HepG2 (cell line): ENCODE measurements at regions not wholly inside any gene's neighbourhood (a gene's known extent, or its start where the extent isn't known, plus 50 kb on each side); places are given as distances from the start of the nearest gene placed in this dataset.

Experiments used
- ATAC-seq: fragments of 200-7000 bp; cut with Tn5 transposase; 3 replicates; pipeline ENCODE4 v1.9.1; 2020; ENCODE audit warnings: mild to moderate bottlenecking, moderate library complexity
- BruUV-seq: library from RNA; stranded (reverse); fragments of 400-500 nt; replicated peaks from 2 replicates; lab custom pipeline; 2021; lab: Mats Ljungman, UMichigan
- CTCF ChIA-PET: fragments of 300-600 bp; formaldehyde crosslinking; extraction: SDS; loops from one replicate; lab custom pipeline; 2021; ENCODE audit warnings: low total read pairs, inconsistent platforms, low intra/inter-chr PET ratio; lab: Yijun Ruan, JAX
- POLR2A ChIA-PET: fragments of 350-600 bp; sonication (Branson Sonifier 250); formaldehyde crosslinking; loops from one replicate; lab custom pipeline; 2020; ENCODE audit warnings: antibody characterized with exemption, inconsistent platforms; lab: Yijun Ruan, JAX
- DNase-seq: peaks from one replicate; pipeline ENCODE4 v3.0.0-alpha.2; 2015; ENCODE audit warnings: low spot score
- FAIRE-seq: peaks from 3 replicates; lab custom pipeline; 2011; peaks lifted over from hg19 to GRCh38; lab: Jason Lieb, UNC
- H2AFZ ChIP-seq: one replicate; pipeline ENCODE4 v1.6.1; 2011; ENCODE audit warnings: low read length, inconsistent platforms
- H3K27ac ChIP-seq: fragments of 300-600 bp; 3 replicates; pipeline ENCODE4 v1.8.0; 2011; ENCODE audit warnings: mixed run types, mild to moderate bottlenecking, mixed read lengths, low read length, inconsistent platforms; ENCODE audit not compliant: insufficient read depth; ENCODE audit errors: extremely low read length
- H3K27me3 ChIP-seq, 2 experiments: fragments of 200-600 bp in 1 of 2; 2 replicates in 1 of 2; 3 replicates in 1 of 2; pipeline versions ENCODE4 v1.6.0 to v1.8.0; 2011; ENCODE audit warnings: low read length in 2 of 2, mild to moderate bottlenecking in 2 of 2, moderate library complexity in 2 of 2, inconsistent platforms in 1 of 2; ENCODE audit not compliant: insufficient read depth in 2 of 2, control insufficient read depth in 1 of 2
- H3K36me3 ChIP-seq, 2 experiments: fragments of 200-600 bp in 1 of 2; replicated peaks in 1 of 2; 2 replicates in 1 of 2; 3 replicates in 1 of 2; pipeline versions ENCODE4 v1.5.1 to v1.8.0; 2011; ENCODE audit warnings: low read length in 2 of 2, inconsistent platforms in 1 of 2; ENCODE audit not compliant: insufficient read depth in 2 of 2, control insufficient read depth in 1 of 2
- H3K4me1 ChIP-seq: 2 replicates; pipeline ENCODE4 v1.5.1; 2012; ENCODE audit warnings: low read length, inconsistent platforms; ENCODE audit not compliant: insufficient read depth
- H3K4me2 ChIP-seq: 2 replicates; pipeline ENCODE4 v1.6.0; 2011; ENCODE audit warnings: low read depth, low read length, inconsistent platforms
- H3K4me3 ChIP-seq, 3 experiments: fragments of 200-600 bp in 1 of 3; sonication (generic), shearing (Covaris generic) in 1 of 3; replicated peaks in 1 of 3; 2 replicates each; pipeline ENCODE4 v1.5.1; 2011 to 2016; ENCODE audit warnings: low read length in 3 of 3, inconsistent platforms in 2 of 3, low read depth in 2 of 3, mild to moderate bottlenecking in 2 of 3, control low read depth in 1 of 3, mixed read lengths in 1 of 3; ENCODE audit not compliant: insufficient read depth in 1 of 3
- H3K79me2 ChIP-seq: one replicate; pipeline ENCODE4 v1.6.1; 2011; ENCODE audit warnings: low read length, inconsistent platforms; ENCODE audit not compliant: insufficient read depth
- H3K9ac ChIP-seq: 2 replicates; pipeline ENCODE4 v1.6.0; 2011; ENCODE audit warnings: mild to moderate bottlenecking, low read depth, low read length, inconsistent platforms; ENCODE audit not compliant: insufficient read depth
- H3K9me3 ChIP-seq: 2 replicates; pipeline ENCODE4 v1.5.1; 2012; ENCODE audit warnings: mild to moderate bottlenecking, low read length
- H4K20me1 ChIP-seq: 2 replicates; pipeline ENCODE4 v1.6.0; 2011; ENCODE audit warnings: inconsistent platforms, mild to moderate bottlenecking, low read length, moderate library complexity; ENCODE audit not compliant: insufficient read depth
- GABPB1 ChIP-seq: IDR thresholded peaks from 2 replicates; pipeline ENCODE4 v1.6.1; 2016; ENCODE audit warnings: mild to moderate bottlenecking, missing genetic modification reagents, moderate library complexity, missing compliant biosample characterization
- LRRFIP1 ChIP-seq: sonication (generic); formaldehyde crosslinking; conservative IDR thresholded peaks from 2 replicates; pipeline ENCODE4 v1.4.0; 2020; ENCODE audit warnings: missing genetic modification reagents
- NFYC ChIP-seq: IDR thresholded peaks from 2 replicates; pipeline ENCODE4 v1.6.1; 2016; ENCODE audit warnings: missing genetic modification reagents, missing compliant biosample characterization
- PRPF4 ChIP-seq: fragments of 200-400 bp; formaldehyde crosslinking; IDR thresholded peaks from 2 replicates; pipeline ENCODE4 v1.6.1; 2016; ENCODE audit warnings: low read length, low read depth; ENCODE audit not compliant: poor library complexity, severe bottlenecking
- SCMH1 ChIP-seq: sonication (generic); formaldehyde crosslinking; IDR thresholded peaks from 2 replicates; pipeline ENCODE4 v1.9.0; 2021; ENCODE audit warnings: missing genetic modification reagents, mild to moderate bottlenecking, borderline replicate concordance
- ZFP37 ChIP-seq: sonication (generic); formaldehyde crosslinking; IDR thresholded peaks from 2 replicates; pipeline ENCODE4 v1.4.0; 2020; ENCODE audit warnings: missing genetic modification reagents, borderline replicate concordance
- ZNF441 ChIP-seq: sonication (generic); formaldehyde crosslinking; IDR thresholded peaks from 2 replicates; pipeline ENCODE4 v1.7.0; 2021; ENCODE audit warnings: missing genetic modification reagents, borderline replicate concordance
- ZNF720 ChIP-seq: sonication (generic); formaldehyde crosslinking; IDR thresholded peaks from 2 replicates; pipeline ENCODE4 v1.4.0; 2020; ENCODE audit warnings: missing genetic modification reagents
- WGBS: methylation state at CpG from one replicate; pipeline ENCODE4 v1.1.6; 2017; ENCODE audit warnings: low lambda C conversion rate; 5-methylcytosine and 5-hydroxymethylcytosine counted together
- in situ Hi-C: cut with HindIII; loops from 2 replicates; pipeline ENCODE4 v1.10.0; 2017; ENCODE audit warnings: low pct_unique_long_range_greater_than_20kb; ENCODE audit not compliant: extremely low pct_ligation_motif_present
- intact Hi-C: fragments of 100-400 bp; cut with micrococcal nuclease; formaldehyde crosslinking; loops from one replicate; pipeline ENCODE4 v1.10.0; 2022; ENCODE audit not compliant: unreplicated experiment

DNA sequence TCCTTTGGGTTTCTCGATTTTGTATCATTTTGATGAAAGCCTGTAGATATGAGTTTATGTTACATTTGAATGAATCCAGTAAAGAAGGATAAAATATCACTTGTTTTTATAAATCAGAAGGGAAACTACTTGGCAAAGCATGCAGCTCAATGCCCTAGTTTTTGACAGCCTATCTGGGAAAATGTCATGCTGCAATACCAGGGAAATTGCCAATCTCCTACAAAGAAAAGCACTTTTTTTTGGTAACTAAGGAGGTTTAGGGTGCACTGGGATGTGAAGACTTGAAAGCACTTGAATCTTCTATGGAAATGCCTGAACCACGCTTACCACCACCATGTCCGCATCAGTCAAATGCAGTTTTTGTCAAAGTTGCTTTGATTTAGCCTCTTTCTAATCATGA, 446.9 kb upstream of the LRRC7 start:
- H3K9me3 ChIP-seq, result peaks cover 42% of the 10 kb centered on the region
- in situ Hi-C loops (no loop called here), intact Hi-C loops (no loop called here)
- ATAC-seq, result no peak
- no peak for TF ChIP-seq ZFP37 (CRISPR knock-in tag)
- TF ChIP-seq PRPF4, result no peak
- no peak for TF ChIP-seq LRRFIP1
- no peak for TF ChIP-seq GABPB1
- TF ChIP-seq SCMH1 (CRISPR knock-in tag), result no peak
- TF ChIP-seq ZNF720 (CRISPR knock-in tag), result no peak
- TF ChIP-seq ZNF441, result no peak
- no peak for TF ChIP-seq NFYC (CRISPR knock-in tag)
- WGBS, result 14% methylated on average over 3 of the region's 3 CpGs
- FAIRE-seq, result no peak
- no peaks in the 10 kb centered on the region for H3K4me1 ChIP-seq
- H2AFZ ChIP-seq, result no peak overlapping the region
- H3K79me2 ChIP-seq, result no peaks in the 10 kb centered on the region
- H3K27ac ChIP-seq, result no peak overlapping the region
- no peak overlapping the region for H3K9ac ChIP-seq
- no TSS peak for BruUV-seq
- no peaks in the 10 kb centered on the region for H3K36me3 ChIP-seq
- no peak overlapping the region for H3K4me2 ChIP-seq
- ChIA-PET CTCF (no interaction called here), POLR2A (no interaction called here)
- no peaks in the 10 kb centered on the region for H4K20me1 ChIP-seq
- H3K4me3 ChIP-seq, result no peak overlapping the region
- no peak for DNase-seq
- no peaks in the 10 kb centered on the region for H3K27me3 ChIP-seq
